H9 (cell line): ENCODE measurements at regions not wholly inside any gene's neighbourhood (a gene's known extent, or its start where the extent isn't known, plus 50 kb on each side); places are given as distances from the start of the nearest gene placed in this dataset.

Source experiments
- DNase-seq: peaks from one replicate; pipeline ENCODE4 v3.0.0-alpha.2; 2017
- H2AFZ ChIP-seq: one replicate; pipeline ENCODE4 v1.6.1; 2013; ENCODE audit warnings: mild to moderate bottlenecking, low read length, control low read depth, moderate library complexity
- H2AK5ac ChIP-seq: 2 replicates; pipeline ENCODE4 v1.6.1; 2013; ENCODE audit warnings: low read length, control low read depth, mixed read lengths; ENCODE audit not compliant: insufficient read length
- H2BK120ac ChIP-seq: one replicate; pipeline ENCODE4 v1.6.1; 2013; ENCODE audit warnings: low read depth, mild to moderate bottlenecking, low read length, control low read depth, inconsistent platforms; ENCODE audit not compliant: poor library complexity, severe bottlenecking
- H2BK12ac ChIP-seq: 2 replicates; pipeline ENCODE4 v1.6.1; 2013; ENCODE audit warnings: low read length, control low read depth, mixed read lengths, low read depth; ENCODE audit not compliant: insufficient read length
- H2BK15ac ChIP-seq: 2 replicates; pipeline ENCODE4 v1.6.1; 2013; ENCODE audit warnings: low read depth, low read length, control low read depth
- H2BK20ac ChIP-seq: one replicate; pipeline ENCODE4 v1.6.1; 2013; ENCODE audit warnings: low read depth, mild to moderate bottlenecking, low read length, control low read depth, inconsistent platforms; ENCODE audit not compliant: poor library complexity, severe bottlenecking
- H2BK5ac ChIP-seq: 2 replicates; pipeline ENCODE4 v1.6.1; 2013; ENCODE audit warnings: low read length, control low read depth, mixed read lengths; ENCODE audit not compliant: insufficient read length
- H3K14ac ChIP-seq: 2 replicates; pipeline ENCODE4 v1.6.1; 2013; ENCODE audit warnings: low read length, control low read depth; ENCODE audit not compliant: insufficient read depth
- H3K18ac ChIP-seq: 2 replicates; pipeline ENCODE4 v1.6.1; 2013; ENCODE audit warnings: low read depth, mild to moderate bottlenecking, mixed read lengths, low read length, control low read depth; ENCODE audit not compliant: insufficient read length
- H3K23ac ChIP-seq: 2 replicates; pipeline ENCODE4 v1.6.1; 2013; ENCODE audit warnings: low read length, control low read depth, mixed read lengths, low read depth; ENCODE audit not compliant: insufficient read length
- H3K23me2 ChIP-seq: 2 replicates; pipeline ENCODE4 v1.6.1; 2013; ENCODE audit warnings: low read depth, mild to moderate bottlenecking, mixed read lengths, low read length, control low read depth; ENCODE audit not compliant: insufficient read length, poor library complexity, severe bottlenecking
- H3K27ac ChIP-seq: 2 replicates; pipeline ENCODE4 v1.5.1; 2013; ENCODE audit warnings: low read length, control low read depth, mixed read lengths, low read depth; ENCODE audit not compliant: insufficient read length
- H3K27me3 ChIP-seq: 2 replicates; pipeline ENCODE4 v1.6.1; 2013; ENCODE audit warnings: low read length, control low read depth, inconsistent platforms; ENCODE audit not compliant: insufficient read depth
- H3K4ac ChIP-seq: 2 replicates; pipeline ENCODE4 v1.6.1; 2013; ENCODE audit warnings: low read depth, mild to moderate bottlenecking, control low read depth, inconsistent platforms, low read length, moderate library complexity
- H3K4me1 ChIP-seq: 2 replicates; pipeline ENCODE4 v1.6.1; 2013; ENCODE audit warnings: low read length, control low read depth, inconsistent platforms; ENCODE audit not compliant: insufficient read depth
- H3K4me2 ChIP-seq: 2 replicates; pipeline ENCODE4 v1.6.1; 2013; ENCODE audit warnings: low read length, control low read depth, mixed read lengths; ENCODE audit not compliant: insufficient read length, insufficient read depth
- H3K56ac ChIP-seq: 2 replicates; pipeline ENCODE4 v1.6.1; 2013; ENCODE audit warnings: low read depth, mild to moderate bottlenecking, mixed read lengths, low read length, control low read depth; ENCODE audit not compliant: insufficient read length
- H3K79me1 ChIP-seq: 2 replicates; pipeline ENCODE4 v1.6.1; 2013; ENCODE audit warnings: low read depth, mild to moderate bottlenecking, moderate library complexity, low read length, control low read depth, inconsistent platforms; ENCODE audit not compliant: insufficient read depth, poor library complexity, severe bottlenecking
- H3K79me2 ChIP-seq: 2 replicates; pipeline ENCODE4 v1.6.1; 2013; ENCODE audit warnings: low read length, control low read depth, inconsistent platforms; ENCODE audit not compliant: insufficient read depth
- H3K9ac ChIP-seq: 2 replicates; pipeline ENCODE4 v1.6.1; 2013; ENCODE audit warnings: low read length, control low read depth, mixed read lengths; ENCODE audit not compliant: insufficient read length; ENCODE audit errors: extremely low read depth
- H3K9me3 ChIP-seq: one replicate; pipeline ENCODE4 v1.6.1; 2013; ENCODE audit warnings: low read depth, low read length, inconsistent platforms; ENCODE audit not compliant: control insufficient read depth
- H3T11ph ChIP-seq: one replicate; pipeline ENCODE4 v1.6.1; 2013; ENCODE audit warnings: mild to moderate bottlenecking, low read length, control low read depth, inconsistent platforms
- H4K20me1 ChIP-seq: one replicate; pipeline ENCODE4 v1.6.1; 2013; ENCODE audit not compliant: control insufficient read depth, insufficient read length, insufficient read depth
- H4K5ac ChIP-seq: 2 replicates; pipeline ENCODE4 v1.6.1; 2013; ENCODE audit warnings: low read depth, mild to moderate bottlenecking, mixed read lengths, low read length, control low read depth; ENCODE audit not compliant: insufficient read length
- H4K8ac ChIP-seq: replicated peaks from 2 replicates; pipeline ENCODE4 v1.6.1; 2013; ENCODE audit warnings: low read length, control low read depth, mixed read lengths, low read depth; ENCODE audit not compliant: insufficient read length
- H4K91ac ChIP-seq: 2 replicates; pipeline ENCODE4 v1.6.1; 2013; ENCODE audit warnings: low read depth, mild to moderate bottlenecking, moderate library complexity, mixed read lengths, low read length, control low read depth; ENCODE audit not compliant: insufficient read length
- H3K27ac Mint-ChIP-seq, 3 experiments: 2 replicates in 2 of 3; 3 replicates in 1 of 3; pipeline ENCODE4 v1.8.0; 2020 to 2021; ENCODE audit warnings: mixed read lengths in 3 of 3, mild to moderate bottlenecking in 1 of 3, moderate library complexity in 1 of 3
- H3K27me3 Mint-ChIP-seq: 2 replicates; pipeline ENCODE4 v1.8.0; 2021; ENCODE audit warnings: low read depth, mild to moderate bottlenecking, moderate library complexity, mixed read lengths
- H3K36me3 Mint-ChIP-seq, 3 experiments: 2 replicates in 2 of 3; 3 replicates in 1 of 3; pipeline ENCODE4 v1.8.0; 2020 to 2021; ENCODE audit warnings: low read depth in 3 of 3, mixed read lengths in 3 of 3; ENCODE audit not compliant: insufficient read depth in 1 of 3
- H3K4me1 Mint-ChIP-seq, 2 experiments: 2 replicates each; pipeline ENCODE4 v1.8.0; 2020; ENCODE audit warnings: mixed read lengths in 2 of 2
- H3K4me3 Mint-ChIP-seq, 2 experiments: 2 replicates in 1 of 2; 3 replicates in 1 of 2; pipeline ENCODE4 v1.8.0; 2020 to 2021; ENCODE audit warnings: mild to moderate bottlenecking in 2 of 2, mixed read lengths in 2 of 2, moderate library complexity in 1 of 2
- H3K9me3 Mint-ChIP-seq, 2 experiments: 2 replicates in 1 of 2; 3 replicates in 1 of 2; pipeline ENCODE4 v1.8.0; 2020; ENCODE audit warnings: mild to moderate bottlenecking in 2 of 2, mixed read lengths in 2 of 2, moderate library complexity in 1 of 2
- CTCF ChIP-seq: fragments of 200-600 bp; sonication (generic); conservative IDR thresholded peaks from 3 replicates; pipeline ENCODE4 v1.8.0; 2021; ENCODE audit warnings: antibody characterized with exemption, mild to moderate bottlenecking
- WGBS: extraction: QIAGEN DNeasy Blood & Tissue Kit; methylation state at CpG from one replicate; pipeline ENCODE4 v1.1.7; 2013; ENCODE audit warnings: missing lambda C conversion rate, low lambda C conversion rate, mixed read lengths; ENCODE audit not compliant: insufficient read length; ENCODE audit errors: extremely low coverage; 5-methylcytosine and 5-hydroxymethylcytosine counted together

GRCh38 chr5:121707178-121707577, 144.5 kb upstream of the FTMT start:
- no peak for DNase-seq
- H3K9me3 ChIP-seq: no peaks in the 10 kb centered on the region
- H3K9ac ChIP-seq: no peak overlapping the region
- H2AK5ac ChIP-seq: no peak overlapping the region
- no peaks in the 10 kb centered on the region for H3K23me2 ChIP-seq
- H3K9me3 Mint-ChIP-seq: no peaks in the 10 kb centered on the region
- no peak overlapping the region for H3K56ac ChIP-seq
- H3K4ac ChIP-seq: no peak overlapping the region
- H3K27me3 Mint-ChIP-seq: no peaks in the 10 kb centered on the region
- H3T11ph ChIP-seq: no peak overlapping the region
- no peak overlapping the region for H3K27ac Mint-ChIP-seq
- no peak overlapping the region for H4K5ac ChIP-seq
- H2BK5ac ChIP-seq: no peak overlapping the region
- no peaks in the 10 kb centered on the region for H3K27me3 ChIP-seq
- no peak overlapping the region for H3K27ac ChIP-seq
- H3K23ac ChIP-seq: no peak overlapping the region
- H2BK15ac ChIP-seq: no peak overlapping the region
- no peak for TF ChIP-seq CTCF
- peaks cover under 1 to 2% of the 10 kb centered on the region in 2 experiments for H3K4me1 Mint-ChIP-seq
- H2AFZ ChIP-seq: no peak overlapping the region
- H4K20me1 ChIP-seq: no peaks in the 10 kb centered on the region
- H3K79me2 ChIP-seq: no peaks in the 10 kb centered on the region
- H3K4me2 ChIP-seq: no peak overlapping the region
- H2BK12ac ChIP-seq: no peak overlapping the region
- WGBS: no CpG with 5 or more reads among the region's 1 CpG
- no peak overlapping the region for H3K14ac ChIP-seq
- no peak overlapping the region for H2BK20ac ChIP-seq
- H2BK120ac ChIP-seq: no peak overlapping the region
- no peaks in the 10 kb centered on the region for H3K36me3 Mint-ChIP-seq
- no peak overlapping the region for H3K4me3 Mint-ChIP-seq
- H3K4me1 ChIP-seq: no peaks in the 10 kb centered on the region
- no peak overlapping the region for H4K91ac ChIP-seq
- no peaks in the 10 kb centered on the region for H3K79me1 ChIP-seq
- H4K8ac ChIP-seq: no peak overlapping the region
- H3K18ac ChIP-seq: no peak overlapping the region
